Left kidney (tissue), 1 donor: ENCODE measurements at regions not wholly inside any gene's neighbourhood (a gene's known extent, or its start where the extent isn't known, plus 50 kb on each side); places are given as distances from the start of the nearest gene placed in this dataset.

ENCODE experiments used
- DNase-seq: peaks from one replicate; pipeline ENCODE4 v3.0.0-alpha.2; 2013

DNA sequence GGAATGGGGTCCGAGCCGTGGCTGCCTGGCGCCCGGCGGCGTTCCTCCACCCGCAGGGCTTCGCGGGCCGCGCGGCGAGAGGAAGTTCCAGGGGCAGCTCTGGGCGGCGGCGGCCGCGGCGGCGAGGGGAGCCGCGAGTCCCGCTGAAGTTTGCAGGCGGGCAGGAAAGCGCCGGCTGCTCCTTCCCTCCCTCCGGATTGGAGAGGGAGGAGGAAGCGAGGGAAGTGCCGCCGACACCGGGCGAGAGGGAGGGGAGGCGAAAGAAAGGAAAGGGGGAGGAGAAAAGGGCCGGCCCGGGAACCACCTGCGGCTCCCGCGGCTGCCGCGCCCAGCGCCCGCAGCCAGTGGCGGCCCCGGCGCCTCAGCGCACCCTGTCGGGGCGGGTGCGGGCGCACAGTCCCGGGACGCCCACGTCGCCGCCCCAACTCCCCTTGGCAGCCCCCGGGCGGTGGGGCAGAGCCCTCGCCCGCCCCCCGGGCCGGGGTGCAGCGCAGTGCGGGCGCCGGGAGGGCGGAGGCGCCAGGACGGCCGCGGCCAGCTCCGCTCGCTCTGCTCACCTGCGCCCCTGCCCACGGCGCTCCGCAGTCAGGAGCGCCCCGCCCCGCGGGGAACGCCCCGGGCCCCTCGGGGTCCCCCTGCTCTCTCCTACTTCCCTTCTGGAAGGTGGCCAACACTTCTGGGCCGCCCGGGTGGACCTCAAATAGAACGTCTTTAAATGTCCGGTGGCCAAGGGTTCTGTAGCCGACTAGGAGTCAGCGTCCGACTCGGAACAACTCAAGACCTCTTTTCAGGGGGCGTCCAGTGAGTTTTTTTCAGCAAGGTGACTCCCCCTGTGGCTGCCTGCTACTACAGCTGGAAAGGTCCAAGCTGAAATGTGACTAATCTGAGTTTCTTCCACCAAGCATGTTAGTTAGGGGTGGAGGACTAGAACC is 80.3 kb upstream of the CCDC28A start:
- peak; percentile 55 for DNase-seq

GRCh38 chr6:138695193-138695592 is 78.4 kb upstream of the CCDC28A start:
- DNase-seq: no peak

GRCh38 chr6:138714493-138714892 is 59.1 kb upstream of the CCDC28A start:
- no peak for DNase-seq

GRCh38 chr6:138716013-138716412 is 57.6 kb upstream of the CCDC28A start:
- no peak for DNase-seq

- no peak for DNase-seq
Observed at GRCh38 chr6:138716971-138717665, 56.5 kb upstream of the CCDC28A start.

GRCh38 chr6:138719011-138719635 is 54.4 kb upstream of the CCDC28A start:
- peak; percentile 6 for DNase-seq

GRCh38 chr6:138719744-138720143 is 53.8 kb upstream of the CCDC28A start:
- DNase-seq: no peak

GRCh38 chr6:138722425-138723371 is 50.9 kb upstream of the CCDC28A start:
- no peak for DNase-seq
